ENCODE measurements at regions not wholly inside any gene's neighbourhood (a gene's known extent, or its start where the extent isn't known, plus 50 kb on each side); places are given as distances from the start of the nearest gene placed in this dataset.

- ChIA-PET CTCF (no interaction called here), POLR2A (no interaction called here), RAD21 (ENCODE audit: low non-redundant PET in 1 of 2, low total read pairs in 2 of 2, uncharacterized antibody in 2 of 2, unreplicated experiment in 2 of 2) (no interaction called here)
These were observed 208.8 kb upstream of the TSHZ2 start for GRCh38 chr20:52763321-52763853.

GRCh38 chr20:52761867-52762266, 210.3 kb upstream of the TSHZ2 start:
- Histone ChIP-seq H3K4me3 (replicated peaks in 1 of 2; ENCODE audit: low read depth in 1 of 2, low read length in 2 of 2) (no peak overlapping the region), H2AFZ (ENCODE audit: low read depth, low read length, poor library complexity, severe bottlenecking) (no peak overlapping the region), H3K9ac (ENCODE audit: low read length) (no peak overlapping the region), H3K36me3 (ENCODE audit: control insufficient read depth in 1 of 2, insufficient read depth in 2 of 2, low read length in 2 of 2) (no peaks in the 10 kb centered on the region), H4K20me1 (ENCODE audit: insufficient read depth) (no peaks in the 10 kb centered on the region), H3K4me1 (ENCODE audit: control insufficient read depth in 1 of 2, insufficient read depth in 2 of 2, low read length in 2 of 2) (no peaks in the 10 kb centered on the region), H3K79me2 (ENCODE audit: insufficient read depth, low read length) (no peaks in the 10 kb centered on the region), H3K9me3 (ENCODE audit: control insufficient read depth in 1 of 2, insufficient read depth in 1 of 2, low read depth in 1 of 2, low read length in 2 of 2) (peaks cover 0 to 9% of the 10 kb centered on the region in 2 experiments; a peak in 2 of 4 replicates), H3K4me2 (ENCODE audit: low read length) (no peak overlapping the region), H3K27ac (ENCODE audit: low read depth, low read length) (no peak overlapping the region), H3K27me3 (ENCODE audit: insufficient read depth, low read length) (no peaks in the 10 kb centered on the region), H3K9me2 (ENCODE audit: insufficient read depth) (no peaks in the 10 kb centered on the region)
- intact Hi-C loops (cut with micrococcal nuclease) = no loop called here
- DNase-seq (ENCODE audit: low read depth, low spot score) = no peak
- CTCF ChIA-PET = no interaction called here
- no TSS peak for BruUV-seq (replicated peaks)
- POLR2A ChIA-PET = no interaction called here
- ATAC-seq = no peak
- RAD21 ChIA-PET (ENCODE audit: low non-redundant PET in 1 of 2, low total read pairs in 2 of 2, uncharacterized antibody in 2 of 2, unreplicated experiment in 2 of 2) = no interaction called here
- TF ChIP-seq POLR2A (IDR thresholded peaks at IDR 0.05; ENCODE audit: borderline replicate concordance, extremely low read depth, insufficient read depth, insufficient read length) (no peak), ATF3 (IDR thresholded peaks at IDR 0.05) (no peak), SRF (IDR thresholded peaks at IDR 0.05; ENCODE audit: low read depth) (no peak), CEBPB (IDR thresholded peaks at IDR 0.05; ENCODE audit: low read depth) (no peak), ZBTB33 (IDR thresholded peaks at IDR 0.05; ENCODE audit: extremely low read depth, insufficient replicate concordance, low read length) (no peak), POLR2AphosphoS5 (IDR thresholded peaks at IDR 0.05; ENCODE audit: low read depth, low read length) (no peak), MAX (IDR thresholded peaks at IDR 0.05) (no peak), SP1 (IDR thresholded peaks at IDR 0.05; ENCODE audit: low read depth) (no peak), CTCF (IDR thresholded peaks at IDR 0.05 in 2 of 3, conservative IDR thresholded peaks at IDR 0.05 in 1 of 3; ENCODE audit: borderline replicate concordance in 1 of 3, insufficient read depth in 1 of 3, low read depth in 2 of 3, low read length in 2 of 3) (no peak), SIN3A (IDR thresholded peaks at IDR 0.05; ENCODE audit: low read depth) (no peak), FOSL1 (IDR thresholded peaks at IDR 0.05; ENCODE audit: low read depth) (no peak), JUND (IDR thresholded peaks at IDR 0.05) (no peak), ELF1 (IDR thresholded peaks at IDR 0.05; ENCODE audit: borderline replicate concordance, low read depth) (no peak), RAD21 (IDR thresholded peaks at IDR 0.05; ENCODE audit: low read depth) (no peak)

More at GRCh38 chr20:52763321-52763853, 208.8 kb upstream of the TSHZ2 start:
- no peak overlapping the region for H2AFZ ChIP-seq (ENCODE audit: low read depth, low read length, poor library complexity, severe bottlenecking)
- no peak overlapping the region for H3K4me3 ChIP-seq (replicated peaks in 1 of 2; ENCODE audit: low read depth in 1 of 2, low read length in 2 of 2)
- H3K27me3 ChIP-seq (ENCODE audit: insufficient read depth, low read length) = no peaks in the 10 kb centered on the region
- intact Hi-C loops (cut with micrococcal nuclease) = no loop called here
- ATAC-seq (no peak), DNase-seq (ENCODE audit: low read depth, low spot score) (no peak)
- no peaks in the 10 kb centered on the region for H3K9me2 ChIP-seq (ENCODE audit: insufficient read depth)
- H4K20me1 ChIP-seq (ENCODE audit: insufficient read depth) = no peaks in the 10 kb centered on the region
- H3K79me2 ChIP-seq (ENCODE audit: insufficient read depth, low read length) = no peaks in the 10 kb centered on the region
- no peaks in the 10 kb centered on the region for H3K36me3 ChIP-seq (ENCODE audit: control insufficient read depth in 1 of 2, insufficient read depth in 2 of 2, low read length in 2 of 2)
- TF ChIP-seq RAD21 (IDR thresholded peaks at IDR 0.05; ENCODE audit: low read depth) (no peak), CEBPB (IDR thresholded peaks at IDR 0.05; ENCODE audit: low read depth) (no peak), EZH2 (IDR thresholded peaks at IDR 0.05) (no peak), FOSL1 (IDR thresholded peaks at IDR 0.05; ENCODE audit: low read depth) (no peak), ZFX (IDR thresholded peaks at IDR 0.05) (no peak)
- no TSS peak for BruUV-seq (replicated peaks)
- H3K4me1 ChIP-seq (ENCODE audit: control insufficient read depth in 1 of 2, insufficient read depth in 2 of 2, low read length in 2 of 2) = no peaks in the 10 kb centered on the region
- H3K9me3 ChIP-seq (ENCODE audit: control insufficient read depth in 1 of 2, insufficient read depth in 1 of 2, low read depth in 1 of 2, low read length in 2 of 2) = peaks cover 0 to 15% of the 10 kb centered on the region in 2 experiments; a peak in 2 of 4 replicates
- H3K9ac ChIP-seq (ENCODE audit: low read length) = no peak overlapping the region
- no peak overlapping the region for H3K4me2 ChIP-seq (ENCODE audit: low read length)
- H3K27ac ChIP-seq (ENCODE audit: low read depth, low read length) = no peak overlapping the region

Measured in HCT116 (cell line).